ENCODE measurements at regions not wholly inside any gene's neighbourhood (a gene's known extent, or its start where the extent isn't known, plus 50 kb on each side); places are given as distances from the start of the nearest gene placed in this dataset.

DNA sequence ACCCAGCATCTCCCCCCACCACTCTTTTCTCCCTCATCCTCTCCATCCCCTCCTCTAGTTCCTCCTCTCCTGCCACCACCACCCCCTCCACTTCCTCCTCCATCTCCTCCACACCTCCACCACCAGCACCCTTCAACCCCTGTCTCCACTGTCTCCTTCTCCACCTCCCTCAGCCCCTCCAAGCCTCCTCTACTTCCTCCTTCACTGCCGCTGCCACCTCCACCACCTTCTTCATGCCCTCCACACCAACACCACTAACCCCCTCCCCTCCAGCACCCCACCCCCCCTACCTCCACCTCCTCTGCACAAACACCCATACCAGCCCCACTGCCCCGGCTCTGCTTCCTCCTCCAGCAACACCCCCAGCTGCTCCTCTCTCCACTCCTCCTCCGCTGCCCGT lies 88.0 kb downstream of the HES1 start:
- TF ChIP-seq RAD21 (conservative IDR thresholded peaks at IDR 0.05) (no peak), TAF1 (IDR thresholded peaks at IDR 0.05; ENCODE audit: low read depth) (no peak), EZH2 (IDR thresholded peaks at IDR 0.05; ENCODE audit: borderline replicate concordance, insufficient read depth, low read length, poor library complexity, severe bottlenecking) (no peak), EP300 (conservative IDR thresholded peaks at IDR 0.05; ENCODE audit: poor library complexity, severe bottlenecking) (no peak)
- TF ChIP-seq, protein P1, sequence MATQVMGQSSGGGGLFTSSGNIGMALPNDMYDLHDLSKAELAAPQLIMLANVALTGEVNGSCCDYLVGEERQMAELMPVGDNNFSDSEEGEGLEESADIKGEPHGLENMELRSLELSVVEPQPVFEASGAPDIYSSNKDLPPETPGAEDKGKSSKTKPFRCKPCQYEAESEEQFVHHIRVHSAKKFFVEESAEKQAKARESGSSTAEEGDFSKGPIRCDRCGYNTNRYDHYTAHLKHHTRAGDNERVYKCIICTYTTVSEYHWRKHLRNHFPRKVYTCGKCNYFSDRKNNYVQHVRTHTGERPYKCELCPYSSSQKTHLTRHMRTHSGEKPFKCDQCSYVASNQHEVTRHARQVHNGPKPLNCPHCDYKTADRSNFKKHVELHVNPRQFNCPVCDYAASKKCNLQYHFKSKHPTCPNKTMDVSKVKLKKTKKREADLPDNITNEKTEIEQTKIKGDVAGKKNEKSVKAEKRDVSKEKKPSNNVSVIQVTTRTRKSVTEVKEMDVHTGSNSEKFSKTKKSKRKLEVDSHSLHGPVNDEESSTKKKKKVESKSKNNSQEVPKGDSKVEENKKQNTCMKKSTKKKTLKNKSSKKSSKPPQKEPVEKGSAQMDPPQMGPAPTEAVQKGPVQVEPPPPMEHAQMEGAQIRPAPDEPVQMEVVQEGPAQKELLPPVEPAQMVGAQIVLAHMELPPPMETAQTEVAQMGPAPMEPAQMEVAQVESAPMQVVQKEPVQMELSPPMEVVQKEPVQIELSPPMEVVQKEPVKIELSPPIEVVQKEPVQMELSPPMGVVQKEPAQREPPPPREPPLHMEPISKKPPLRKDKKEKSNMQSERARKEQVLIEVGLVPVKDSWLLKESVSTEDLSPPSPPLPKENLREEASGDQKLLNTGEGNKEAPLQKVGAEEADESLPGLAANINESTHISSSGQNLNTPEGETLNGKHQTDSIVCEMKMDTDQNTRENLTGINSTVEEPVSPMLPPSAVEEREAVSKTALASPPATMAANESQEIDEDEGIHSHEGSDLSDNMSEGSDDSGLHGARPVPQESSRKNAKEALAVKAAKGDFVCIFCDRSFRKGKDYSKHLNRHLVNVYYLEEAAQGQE (IDR thresholded peaks at IDR 0.05; ENCODE audit: borderline replicate concordance) = no peak
- Histone ChIP-seq H2AFZ (ENCODE audit: low read depth, low read length) (no peak overlapping the region), H4K20me1 (ENCODE audit: insufficient read depth) (no peaks in the 10 kb centered on the region), H3K4me2 (ENCODE audit: low read length) (no peak overlapping the region), H3K4me3 (ENCODE audit: low read length) (no peak overlapping the region), H3K27ac (ENCODE audit: low read length) (no peak overlapping the region), H3K9ac (ENCODE audit: low read length) (no peak overlapping the region), H3K79me2 (replicated peaks; ENCODE audit: insufficient read depth, low read length) (no peaks in the 10 kb centered on the region), H3F3A (ENCODE audit: insufficient read depth, low read length, poor library complexity, severe bottlenecking) (no peaks in the 10 kb centered on the region), H3K9me2 (ENCODE audit: insufficient read depth, low read length) (no peaks in the 10 kb centered on the region), H3K9me3 (ENCODE audit: low read length) (no peaks in the 10 kb centered on the region), H3K27me3 (ENCODE audit: insufficient read depth, low read depth, low read length) (no peaks in the 10 kb centered on the region), H3K36me3 (ENCODE audit: insufficient read depth, low read length) (no peaks in the 10 kb centered on the region)

DNA sequence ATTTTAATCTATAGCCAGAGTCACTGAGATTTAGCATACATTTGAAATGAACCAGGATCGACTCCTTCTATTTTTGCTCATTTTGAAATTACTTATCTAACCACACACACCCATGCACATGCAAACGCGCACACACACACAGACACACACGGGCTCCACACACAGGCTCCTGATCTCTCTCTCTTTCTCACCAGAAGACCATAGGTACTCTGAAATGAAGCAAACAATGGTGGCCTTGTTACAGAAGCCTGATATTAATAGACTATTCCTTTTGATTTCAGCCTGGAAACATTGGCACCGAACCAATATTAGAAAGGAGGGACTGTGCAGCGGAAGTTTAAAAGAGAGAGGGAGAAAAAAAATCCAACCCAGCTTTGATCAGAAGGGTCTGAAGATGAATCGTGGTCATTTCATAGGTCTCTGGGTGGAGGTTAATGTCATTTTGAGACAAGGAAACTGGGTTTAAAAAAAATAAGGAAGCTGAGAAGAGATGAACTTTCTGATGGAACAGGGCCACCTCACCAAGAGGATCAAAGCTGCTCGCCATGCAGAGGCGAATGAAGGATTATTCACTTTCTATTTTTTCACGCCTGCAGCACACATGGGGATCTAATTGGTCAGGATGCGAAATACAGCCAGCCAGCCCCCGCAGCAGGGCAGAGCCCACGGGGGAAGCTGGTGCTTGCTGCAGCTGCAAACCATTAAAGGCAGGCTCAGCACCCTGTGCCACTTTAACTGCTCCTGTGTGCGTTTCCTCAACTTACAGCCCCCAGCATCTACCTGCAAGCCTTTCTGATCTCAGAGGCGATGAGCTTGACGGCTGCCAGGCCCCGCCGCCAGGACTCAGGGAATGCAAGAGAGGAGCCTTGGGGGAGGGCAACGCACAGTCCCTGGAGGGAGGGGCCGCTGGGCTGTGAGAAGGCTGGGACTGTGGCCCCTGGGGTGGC lies 88.8 kb downstream of the HES1 start:
- TF ChIP-seq SMC3 (conservative IDR thresholded peaks at IDR 0.05; ENCODE audit: poor library complexity) = no peak
- TF ChIP-seq, protein P2, sequence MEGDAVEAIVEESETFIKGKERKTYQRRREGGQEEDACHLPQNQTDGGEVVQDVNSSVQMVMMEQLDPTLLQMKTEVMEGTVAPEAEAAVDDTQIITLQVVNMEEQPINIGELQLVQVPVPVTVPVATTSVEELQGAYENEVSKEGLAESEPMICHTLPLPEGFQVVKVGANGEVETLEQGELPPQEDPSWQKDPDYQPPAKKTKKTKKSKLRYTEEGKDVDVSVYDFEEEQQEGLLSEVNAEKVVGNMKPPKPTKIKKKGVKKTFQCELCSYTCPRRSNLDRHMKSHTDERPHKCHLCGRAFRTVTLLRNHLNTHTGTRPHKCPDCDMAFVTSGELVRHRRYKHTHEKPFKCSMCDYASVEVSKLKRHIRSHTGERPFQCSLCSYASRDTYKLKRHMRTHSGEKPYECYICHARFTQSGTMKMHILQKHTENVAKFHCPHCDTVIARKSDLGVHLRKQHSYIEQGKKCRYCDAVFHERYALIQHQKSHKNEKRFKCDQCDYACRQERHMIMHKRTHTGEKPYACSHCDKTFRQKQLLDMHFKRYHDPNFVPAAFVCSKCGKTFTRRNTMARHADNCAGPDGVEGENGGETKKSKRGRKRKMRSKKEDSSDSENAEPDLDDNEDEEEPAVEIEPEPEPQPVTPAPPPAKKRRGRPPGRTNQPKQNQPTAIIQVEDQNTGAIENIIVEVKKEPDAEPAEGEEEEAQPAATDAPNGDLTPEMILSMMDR (IDR thresholded peaks at IDR 0.05; ENCODE audit: poor library complexity, severe bottlenecking) = no peak
- TF ChIP-seq POLR2AphosphoS5 (IDR thresholded peaks at IDR 0.05) = no peak
- TF ChIP-seq EZH2 (IDR thresholded peaks at IDR 0.05; ENCODE audit: borderline replicate concordance, insufficient read depth, low read length, poor library complexity, severe bottlenecking) = no peak
- TF ChIP-seq, protein P1 (IDR thresholded peaks at IDR 0.05; ENCODE audit: borderline replicate concordance) = no peak
- TF ChIP-seq MXI1 (conservative IDR thresholded peaks at IDR 0.05; ENCODE audit: poor library complexity, severe bottlenecking) = no peak
- TF ChIP-seq TAF1 (IDR thresholded peaks at IDR 0.05; ENCODE audit: low read depth) = no peak
- TF ChIP-seq RAD21 (conservative IDR thresholded peaks at IDR 0.05) = no peak
- TF ChIP-seq EP300 (conservative IDR thresholded peaks at IDR 0.05; ENCODE audit: poor library complexity, severe bottlenecking) = no peak
- no peak overlapping the region for H2AFZ ChIP-seq (ENCODE audit: low read depth, low read length)
- H3K9me2 ChIP-seq (ENCODE audit: insufficient read depth, low read length) = no peaks in the 10 kb centered on the region
- H4K20me1 ChIP-seq (ENCODE audit: insufficient read depth) = no peaks in the 10 kb centered on the region
- H3K27ac ChIP-seq (ENCODE audit: low read length) = no peak overlapping the region
- H3K9ac ChIP-seq (ENCODE audit: low read length) = no peak overlapping the region
- no peaks in the 10 kb centered on the region for H3F3A ChIP-seq (ENCODE audit: insufficient read depth, low read length, poor library complexity, severe bottlenecking)
- no peaks in the 10 kb centered on the region for H3K27me3 ChIP-seq (ENCODE audit: insufficient read depth, low read depth, low read length)
- H3K4me2 ChIP-seq (ENCODE audit: low read length) = no peak overlapping the region
- no peaks in the 10 kb centered on the region for H3K9me3 ChIP-seq (ENCODE audit: low read length)
- H3K4me3 ChIP-seq (ENCODE audit: low read length) = no peak overlapping the region
- no peaks in the 10 kb centered on the region for H3K36me3 ChIP-seq (ENCODE audit: insufficient read depth, low read length)
- H3K79me2 ChIP-seq (replicated peaks; ENCODE audit: insufficient read depth, low read length) = no peaks in the 10 kb centered on the region

Data from neural cell (in vitro differentiated cells).